ENCODE measurements at regions not wholly inside any gene's neighbourhood (a gene's known extent, or its start where the extent isn't known, plus 50 kb on each side); places are given as distances from the start of the nearest gene placed in this dataset.

- TF ChIP-seq CTCF (IDR thresholded peaks at IDR 0.05; ENCODE audit: insufficient read depth, missing control alignments) = no peak
- no peak for DNase-seq (ENCODE audit: insufficient read length, low spot score)
- no peak for FAIRE-seq
Measured at GRCh38 chr3:168154089-168154488, 58.4 kb upstream of the GOLIM4 start.

GRCh38 chr3:168152149-168152548, 56.4 kb upstream of the GOLIM4 start:
- no peak for DNase-seq (ENCODE audit: insufficient read length, low spot score)
- FAIRE-seq = no peak
- no peak for TF ChIP-seq CTCF (IDR thresholded peaks at IDR 0.05; ENCODE audit: insufficient read depth, missing control alignments)

Data from D721Med (cell line).